ENCODE measurements at regions not wholly inside any gene's neighbourhood (a gene's known extent, or its start where the extent isn't known, plus 50 kb on each side); places are given as distances from the start of the nearest gene placed in this dataset.

- DNase-seq (ENCODE audit: low spot score in 2 of 2): no peak
- Histone ChIP-seq H3K4me3 (no peak overlapping the region), H3K27me3 (no peaks in the 10 kb centered on the region), H3K4me1 (no peaks in the 10 kb centered on the region), H3K27ac (no peak overlapping the region), H3K36me3 (no peaks in the 10 kb centered on the region), H3K9me3 (no peaks in the 10 kb centered on the region)
- 29% methylated on average over 1 of the region's 1 CpG for WGBS
- TF ChIP-seq POLR2A (IDR thresholded peaks at IDR 0.05) (no peak), CTCF (IDR thresholded peaks at IDR 0.05) (no peak), EP300 (IDR thresholded peaks at IDR 0.05) (no peak), POLR2AphosphoS5 (IDR thresholded peaks at IDR 0.05) (no peak)
Measured at GRCh38 chr2:198817536-198817935, 640.2 kb downstream of the SATB2 start.

GRCh38 chr2:198815626-198816025 lies 642.1 kb downstream of the SATB2 start:
- no peak overlapping the region for H3K4me3 ChIP-seq
- H3K9me3 ChIP-seq: no peaks in the 10 kb centered on the region
- no peak for DNase-seq (ENCODE audit: low spot score in 2 of 2)
- WGBS: 90% methylated on average over 4 of the region's 4 CpGs
- H3K4me1 ChIP-seq: no peaks in the 10 kb centered on the region
- TF ChIP-seq EP300 (IDR thresholded peaks at IDR 0.05) (no peak), CTCF (IDR thresholded peaks at IDR 0.05) (no peak), POLR2AphosphoS5 (IDR thresholded peaks at IDR 0.05) (no peak), POLR2A (IDR thresholded peaks at IDR 0.05) (no peak)
- no peak overlapping the region for H3K27ac ChIP-seq
- no peaks in the 10 kb centered on the region for H3K27me3 ChIP-seq
- no peaks in the 10 kb centered on the region for H3K36me3 ChIP-seq

GRCh38 chr2:198811198-198811597 lies 646.5 kb downstream of the SATB2 start:
- Histone ChIP-seq H3K27ac (no peak overlapping the region), H3K4me1 (no peaks in the 10 kb centered on the region), H3K9me3 (no peaks in the 10 kb centered on the region), H3K36me3 (no peaks in the 10 kb centered on the region), H3K27me3 (no peaks in the 10 kb centered on the region), H3K4me3 (no peak overlapping the region)
- DNase-seq (ENCODE audit: low spot score in 2 of 2): no peak
- WGBS: 70% methylated on average over 3 of the region's 3 CpGs
- TF ChIP-seq EP300 (IDR thresholded peaks at IDR 0.05) (no peak), POLR2A (IDR thresholded peaks at IDR 0.05) (no peak), CTCF (IDR thresholded peaks at IDR 0.05) (no peak), POLR2AphosphoS5 (IDR thresholded peaks at IDR 0.05) (no peak)

GRCh38 chr2:198809976-198810375 lies 647.8 kb downstream of the SATB2 start:
- H3K9me3 ChIP-seq: no peaks in the 10 kb centered on the region
- no peak for DNase-seq (ENCODE audit: low spot score in 2 of 2)
- H3K4me1 ChIP-seq: no peaks in the 10 kb centered on the region
- no peak for TF ChIP-seq POLR2A (IDR thresholded peaks at IDR 0.05)
- no peak for TF ChIP-seq POLR2AphosphoS5 (IDR thresholded peaks at IDR 0.05)
- H3K4me3 ChIP-seq: no peak overlapping the region
- H3K27ac ChIP-seq: no peak overlapping the region
- WGBS: 71% methylated on average over 3 of the region's 3 CpGs
- no peaks in the 10 kb centered on the region for H3K36me3 ChIP-seq
- no peaks in the 10 kb centered on the region for H3K27me3 ChIP-seq

GRCh38 chr2:198807131-198807530 lies 650.6 kb downstream of the SATB2 start:
- no peak overlapping the region for H3K4me3 ChIP-seq
- TF ChIP-seq POLR2A (IDR thresholded peaks at IDR 0.05) (no peak), POLR2AphosphoS5 (IDR thresholded peaks at IDR 0.05) (no peak), EP300 (IDR thresholded peaks at IDR 0.05) (no peak), CTCF (IDR thresholded peaks at IDR 0.05) (no peak)
- no peak overlapping the region for H3K27ac ChIP-seq
- H3K4me1 ChIP-seq: no peaks in the 10 kb centered on the region
- WGBS: 92% methylated on average over 2 of the region's 2 CpGs
- H3K36me3 ChIP-seq: no peaks in the 10 kb centered on the region
- DNase-seq (ENCODE audit: low spot score in 2 of 2): no peak
- H3K9me3 ChIP-seq: no peaks in the 10 kb centered on the region
- no peaks in the 10 kb centered on the region for H3K27me3 ChIP-seq

- Histone ChIP-seq H3K27ac (no peak overlapping the region), H3K27me3 (no peaks in the 10 kb centered on the region), H3K4me1 (no peaks in the 10 kb centered on the region), H3K4me3 (no peak overlapping the region), H3K9me3 (no peaks in the 10 kb centered on the region), H3K36me3 (no peaks in the 10 kb centered on the region)
- DNase-seq (ENCODE audit: low spot score in 2 of 2): no peak
- TF ChIP-seq POLR2AphosphoS5 (IDR thresholded peaks at IDR 0.05) (no peak), EP300 (IDR thresholded peaks at IDR 0.05) (no peak), POLR2A (IDR thresholded peaks at IDR 0.05) (no peak), CTCF (IDR thresholded peaks at IDR 0.05) (no peak)
- WGBS: 84% methylated on average over 2 of the region's 2 CpGs
Measured at GRCh38 chr2:198795419-198795818, 662.3 kb downstream of the SATB2 start.

All from suprapubic skin (tissue), 4 donors.